ENCODE measurements at regions not wholly inside any gene's neighbourhood (a gene's known extent, or its start where the extent isn't known, plus 50 kb on each side); places are given as distances from the start of the nearest gene placed in this dataset.
"Not testable (repeated sequence)": the region's sequence is repeated elsewhere in the genome, so short reads cannot be mapped to it uniquely, and the experiment has no call there.

DNA sequence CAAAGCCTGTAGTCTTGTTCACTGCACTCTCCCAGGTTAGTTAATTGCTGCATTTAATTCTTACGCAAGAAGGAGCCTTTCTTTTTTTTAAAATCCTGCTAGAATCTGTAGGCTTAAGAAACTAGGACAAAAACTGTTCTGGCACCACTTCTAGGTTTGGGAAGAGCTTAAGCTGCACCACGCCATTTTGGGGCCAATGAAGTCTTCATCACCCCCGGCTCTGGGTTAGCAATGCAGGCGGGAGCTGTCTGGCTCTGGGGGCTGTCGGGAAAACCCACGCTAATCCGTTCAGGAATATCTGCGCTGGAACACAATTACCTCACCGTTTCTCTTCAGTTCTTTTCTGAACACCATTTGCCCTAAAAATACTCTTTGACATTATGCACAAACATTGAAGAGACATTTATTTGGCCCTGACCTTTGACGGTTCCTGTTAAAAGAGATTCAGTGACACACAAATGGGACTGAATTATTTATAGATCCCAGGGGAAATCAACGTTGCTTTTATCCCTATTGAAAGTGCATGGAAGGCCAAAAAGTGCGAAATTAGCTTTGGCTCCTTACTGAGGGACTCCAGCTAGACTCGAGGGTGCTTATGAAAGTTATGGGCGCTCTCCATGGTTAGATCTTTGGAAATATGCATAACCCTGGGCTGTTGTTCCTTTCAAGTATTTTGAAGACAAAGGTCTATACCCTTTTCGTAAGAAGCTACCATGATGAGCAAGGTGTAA lies 249.2 kb downstream of the HAPSTR1 start:
- no peak for DNase-seq (ENCODE audit: low read depth)

DNA sequence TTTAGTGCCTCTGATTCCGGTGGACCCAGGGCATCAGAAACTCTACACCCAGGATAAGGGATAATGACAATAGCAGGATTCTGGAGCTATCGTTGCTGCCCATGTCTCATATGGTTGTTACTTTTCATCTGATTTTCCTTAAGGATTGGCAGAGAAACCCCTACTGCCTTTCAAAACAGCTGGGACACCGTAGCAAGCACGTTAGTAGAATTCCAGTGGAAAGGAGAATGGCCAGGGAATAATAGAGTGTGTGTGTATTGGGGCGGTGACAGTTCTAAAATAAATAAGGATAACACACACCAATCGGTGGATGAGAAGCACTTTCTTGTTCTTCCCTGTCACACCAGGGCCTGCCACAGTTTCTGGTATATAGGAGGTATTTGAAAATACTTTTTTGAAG lies 251.8 kb downstream of the HAPSTR1 start:
- no peak for DNase-seq (ENCODE audit: low read depth)

DNA sequence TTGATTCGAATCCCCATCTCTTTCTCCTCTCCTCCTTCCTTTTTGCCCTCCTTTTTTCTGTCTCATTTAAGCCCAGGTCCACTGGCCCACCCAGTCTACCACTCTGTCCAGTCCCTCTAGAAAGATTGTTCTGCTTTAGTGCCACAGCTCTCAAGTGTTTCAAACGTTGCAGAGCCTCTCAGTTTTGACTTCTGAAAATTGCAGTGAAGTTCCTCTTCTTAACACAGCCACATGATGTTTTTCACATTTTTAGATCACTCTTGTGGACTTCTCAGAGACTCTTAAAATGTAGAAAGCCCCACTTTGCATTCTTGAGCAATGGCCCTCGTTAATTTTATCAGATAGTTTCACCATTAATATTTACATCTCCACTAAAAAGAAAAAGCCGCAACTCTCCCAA lies 253.1 kb downstream of the HAPSTR1 start:
- DNase-seq (ENCODE audit: low read depth) = no peak

DNA sequence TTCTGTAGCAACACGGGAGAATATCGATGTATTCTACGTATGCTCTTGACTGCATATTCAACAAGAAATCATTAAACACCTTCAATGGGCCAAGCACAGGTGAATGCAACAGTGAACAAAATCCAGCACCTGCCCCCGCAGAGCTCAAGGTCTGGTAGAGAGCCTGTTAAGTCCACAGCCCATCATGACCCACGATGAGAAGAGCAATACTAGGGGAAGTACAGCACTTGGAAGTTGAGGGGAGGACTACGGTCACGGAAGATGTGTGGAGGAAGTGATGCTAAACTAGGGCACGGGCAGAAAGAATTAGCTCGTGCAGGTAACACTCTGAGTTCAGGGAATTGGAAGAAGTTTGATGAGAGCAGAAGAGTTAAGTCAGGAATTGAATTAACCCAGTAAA lies 253.6 kb downstream of the HAPSTR1 start:
- no peak for DNase-seq (ENCODE audit: low read depth)

DNA sequence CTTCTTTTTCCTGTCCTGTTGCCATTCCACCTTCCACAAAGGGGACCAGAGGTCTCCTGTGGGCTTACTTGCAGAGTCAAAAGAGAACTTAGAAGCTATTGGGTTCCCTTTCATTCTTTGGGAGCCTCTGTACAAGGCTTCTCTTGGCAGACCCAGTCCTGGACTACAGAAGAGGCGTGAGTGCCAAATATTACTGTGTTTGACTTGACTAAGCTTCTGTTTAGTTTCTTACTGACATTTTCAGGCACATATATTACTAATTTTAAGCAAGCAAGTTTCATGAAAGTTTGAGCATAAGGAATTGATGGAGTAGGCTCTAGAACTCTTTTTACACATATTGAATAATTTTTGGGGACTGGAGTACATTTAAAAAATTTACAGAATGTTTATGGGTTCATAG lies 254.4 kb downstream of the HAPSTR1 start:
- no peak for DNase-seq (ENCODE audit: low read depth)

DNA sequence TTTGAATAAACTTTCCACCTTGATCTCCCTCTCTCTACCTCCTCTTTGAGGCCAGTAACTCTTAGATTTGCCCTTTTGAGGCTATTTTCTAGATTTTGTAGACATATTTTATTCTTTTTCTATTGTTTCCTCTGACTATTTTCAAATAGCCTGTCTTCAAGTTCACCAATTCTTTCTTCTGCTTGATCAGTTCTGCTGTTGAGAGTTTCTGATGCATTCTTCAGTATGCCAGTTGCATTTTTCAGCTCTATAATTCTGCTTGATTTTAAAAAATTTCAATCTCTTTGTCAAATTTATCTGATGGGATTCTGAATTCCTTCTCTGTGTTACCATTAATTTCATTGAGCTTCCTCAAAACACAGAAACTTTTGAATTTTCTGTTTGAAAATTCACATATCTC lies 257.5 kb downstream of the HAPSTR1 start:
- no peak for DNase-seq (ENCODE audit: low read depth)

DNA sequence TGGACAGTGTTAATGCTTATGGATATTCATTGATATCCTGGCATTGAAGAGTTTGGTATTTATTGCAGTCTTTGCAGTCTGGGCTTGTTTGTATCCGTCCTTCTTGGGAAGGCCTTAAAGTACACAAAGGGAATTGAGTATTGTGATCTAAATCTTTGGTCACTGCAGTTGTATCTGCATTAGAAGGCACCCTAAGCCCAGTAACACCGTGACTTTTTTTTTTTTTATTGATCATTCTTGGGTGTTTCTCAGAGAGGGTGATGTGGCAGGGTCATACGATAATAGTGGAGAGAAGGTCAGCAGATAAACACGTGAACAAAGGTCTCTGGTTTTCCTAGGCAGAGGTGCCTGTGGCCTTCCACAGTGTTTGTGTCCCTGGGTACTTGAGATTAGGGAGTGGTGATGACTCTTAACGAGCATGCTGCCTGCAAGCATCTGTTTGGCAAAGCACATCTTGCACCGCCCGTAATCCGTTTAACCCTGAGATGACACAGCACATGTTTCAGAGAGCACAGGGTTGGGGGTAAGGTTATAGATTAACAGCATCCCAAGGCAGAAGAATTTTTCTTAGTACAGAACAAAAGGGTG lies 258.0 kb downstream of the HAPSTR1 start:
- DNase-seq (ENCODE audit: low read depth) = not testable (repeated sequence)

DNA sequence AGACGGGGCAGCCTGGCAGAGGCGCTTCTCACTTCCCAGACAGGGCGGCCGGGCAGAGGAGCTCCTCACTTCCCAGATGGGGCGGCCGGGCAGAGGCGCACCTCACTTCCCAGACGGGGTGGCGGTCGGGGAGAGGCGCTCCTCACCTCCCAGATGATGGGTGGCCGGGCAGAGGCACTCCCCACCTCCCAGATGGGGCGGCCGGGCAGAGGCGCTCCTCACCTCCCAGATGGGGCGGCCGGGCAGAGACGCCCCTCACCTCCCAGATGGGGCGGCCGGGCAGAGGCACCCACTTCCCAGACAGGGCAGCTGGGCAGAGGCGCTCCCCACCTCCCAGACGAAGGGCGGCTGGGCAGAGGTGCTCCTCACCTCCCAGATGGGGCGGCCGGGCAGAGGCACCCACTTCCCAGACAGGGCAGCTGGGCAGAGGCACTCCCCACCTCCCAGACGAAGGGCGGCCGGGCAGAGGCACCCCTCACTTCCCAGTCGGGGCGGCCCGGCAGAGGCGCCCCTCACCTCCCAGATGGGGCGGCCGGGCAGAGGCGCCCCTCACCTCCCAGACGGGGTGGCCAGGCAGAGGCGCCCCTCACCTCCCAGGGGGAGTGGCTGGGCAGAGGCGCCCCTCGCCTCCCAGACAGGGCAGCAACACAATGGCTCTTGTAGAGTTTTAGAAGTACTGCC lies 258.8 kb downstream of the HAPSTR1 start:
- DNase-seq (ENCODE audit: low read depth) = not testable (repeated sequence)

DNA sequence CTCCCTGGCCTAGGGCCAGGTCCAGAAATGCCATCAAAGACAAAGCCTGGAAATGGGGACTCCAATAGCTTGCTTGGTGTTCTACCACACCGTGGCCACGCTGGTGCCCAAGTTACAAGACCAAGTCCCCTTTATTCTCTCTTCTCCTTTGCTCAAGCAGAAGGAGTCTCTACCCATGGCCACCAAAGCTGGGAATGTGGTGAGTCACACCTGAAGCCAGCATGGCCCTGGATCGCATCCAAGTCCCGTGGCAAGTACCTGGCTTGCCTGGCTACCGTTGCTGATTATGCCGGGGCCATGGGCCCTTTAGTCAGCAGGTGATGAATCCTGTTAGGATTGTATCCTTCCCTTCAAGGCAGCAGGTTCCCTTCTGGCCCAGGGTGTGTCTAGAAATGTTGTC lies 260.0 kb downstream of the HAPSTR1 start:
- DNase-seq (ENCODE audit: low read depth) = no peak

DNA sequence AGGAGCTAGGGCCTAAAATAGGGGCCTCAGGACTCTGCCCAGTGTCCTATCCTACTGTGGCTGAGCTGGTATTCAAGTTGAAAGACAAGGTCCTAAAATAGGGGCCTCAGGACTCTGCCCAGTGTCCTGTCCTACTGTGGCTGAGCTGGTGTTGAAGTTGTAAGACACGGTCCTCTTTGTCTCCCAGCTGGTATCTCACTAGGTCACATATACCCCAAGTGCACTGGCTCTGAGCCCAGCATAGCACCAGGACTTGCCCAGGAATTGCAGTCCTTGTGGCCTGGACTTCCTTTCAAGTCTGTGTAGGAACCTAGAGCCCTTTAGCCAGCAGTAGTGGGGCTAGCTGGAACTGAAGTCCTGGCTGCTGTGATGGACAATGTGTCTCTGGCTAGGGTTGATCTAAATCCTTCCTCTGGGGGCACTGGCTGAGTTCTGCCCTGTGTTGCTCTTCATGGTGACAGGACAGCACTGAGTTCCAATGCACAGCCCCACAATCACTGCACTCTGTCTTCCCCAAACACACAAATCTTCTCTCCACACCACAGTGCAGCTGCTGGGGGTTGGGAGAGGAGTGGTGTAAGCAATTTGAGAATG lies 260.5 kb downstream of the HAPSTR1 start:
- DNase-seq (ENCODE audit: low read depth) = no peak

DNA sequence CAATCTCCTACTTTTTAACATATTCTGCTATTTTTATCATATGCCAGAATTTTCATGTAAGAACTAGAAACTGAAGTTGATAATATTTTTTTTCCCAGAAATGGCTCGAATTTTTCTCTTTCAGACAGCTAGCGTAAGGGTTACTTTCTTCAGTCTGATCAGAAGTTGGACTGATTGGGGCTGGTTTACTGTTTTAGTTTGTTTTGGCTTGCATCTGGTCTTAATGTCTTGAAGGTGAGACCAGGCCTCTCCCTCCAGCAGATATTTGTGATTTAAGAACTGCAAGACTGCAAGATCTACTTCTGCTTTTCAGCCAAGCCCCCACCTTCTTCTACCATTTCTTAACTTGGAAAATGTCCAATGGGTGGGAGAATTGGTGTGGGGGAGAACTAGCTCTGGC lies 266.4 kb downstream of the HAPSTR1 start:
- DNase-seq (ENCODE audit: low read depth) = no peak

DNA sequence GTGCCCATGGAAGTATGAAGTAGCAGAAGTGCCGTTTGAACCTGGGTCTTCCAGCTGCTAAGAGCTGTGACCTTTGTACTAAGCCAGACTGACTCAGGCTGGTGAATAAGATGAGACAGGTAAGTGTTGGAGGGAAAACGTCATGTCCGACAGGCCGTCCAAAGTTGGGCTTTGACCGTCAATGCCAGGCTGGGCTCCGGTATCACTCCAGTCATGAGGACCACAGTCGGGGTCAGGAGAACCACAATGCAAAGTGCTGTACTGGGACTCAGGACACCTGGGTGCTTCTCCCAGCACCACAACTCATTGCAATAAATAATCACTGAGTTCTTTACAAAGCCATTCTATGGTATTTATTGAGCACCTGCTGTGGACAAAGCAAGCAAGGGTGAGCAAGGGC lies 268.6 kb downstream of the HAPSTR1 start:
- DNase-seq (ENCODE audit: low read depth) = no peak

DNA sequence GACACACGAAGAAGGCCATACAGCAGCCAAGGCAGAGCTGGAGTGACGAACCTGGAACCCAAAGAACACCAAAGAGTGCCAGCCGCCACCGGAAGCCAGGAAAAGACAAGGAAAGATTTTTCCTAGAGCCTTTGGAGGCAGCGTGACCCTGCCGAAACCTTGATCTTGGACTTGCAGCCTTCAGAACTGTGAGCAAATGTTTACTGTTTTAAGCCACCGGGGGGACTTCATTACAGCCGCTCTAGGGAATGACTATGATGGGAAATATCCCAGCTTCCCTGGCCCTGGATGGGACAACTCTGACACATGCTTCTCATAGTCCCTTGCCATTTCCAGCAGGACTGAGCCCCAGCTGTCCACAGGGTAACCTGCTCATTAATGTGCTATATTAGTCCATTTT lies 270.6 kb downstream of the HAPSTR1 start:
- no peak for DNase-seq (ENCODE audit: low read depth)

DNA sequence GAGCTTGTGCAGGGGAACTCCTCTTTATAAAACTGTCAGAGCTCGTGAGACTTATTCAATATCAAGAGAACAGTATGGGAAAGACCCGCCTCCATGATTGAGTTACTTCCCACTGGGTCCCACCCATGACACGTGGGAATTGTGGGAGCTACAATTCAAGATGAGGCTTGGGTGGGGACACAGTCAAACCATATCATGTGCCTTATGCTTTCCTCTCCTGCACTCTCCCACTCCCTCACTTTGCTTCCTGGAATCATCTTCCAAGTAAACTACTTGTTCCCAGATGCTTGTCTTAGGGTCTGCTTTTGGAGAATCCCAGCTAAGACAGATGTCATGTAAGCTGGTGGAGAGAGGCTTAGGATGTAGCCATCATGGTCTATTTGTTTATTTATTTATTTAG lies 271.2 kb downstream of the HAPSTR1 start:
- no peak for DNase-seq (ENCODE audit: low read depth)

DNA sequence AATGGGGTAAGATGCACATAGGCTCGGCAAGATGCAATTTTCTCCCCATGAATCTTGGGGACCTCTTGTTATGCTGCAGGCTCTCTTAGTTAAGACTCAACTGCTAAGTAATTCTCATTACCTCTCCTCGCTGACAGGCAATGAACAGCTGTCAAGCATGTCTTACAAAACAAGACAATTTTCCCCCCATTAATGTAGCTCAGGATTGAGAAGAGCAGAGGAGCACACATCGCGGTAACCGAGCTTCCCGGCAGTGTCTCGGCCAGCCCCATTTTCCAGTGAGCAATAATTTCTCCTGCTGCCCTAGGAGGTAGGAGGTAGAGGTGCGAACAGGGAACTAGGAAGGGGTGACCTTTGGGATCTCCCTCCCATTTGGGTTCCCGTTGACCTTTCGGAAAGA lies 272.1 kb downstream of the HAPSTR1 start:
- no peak for DNase-seq (ENCODE audit: low read depth)

DNA sequence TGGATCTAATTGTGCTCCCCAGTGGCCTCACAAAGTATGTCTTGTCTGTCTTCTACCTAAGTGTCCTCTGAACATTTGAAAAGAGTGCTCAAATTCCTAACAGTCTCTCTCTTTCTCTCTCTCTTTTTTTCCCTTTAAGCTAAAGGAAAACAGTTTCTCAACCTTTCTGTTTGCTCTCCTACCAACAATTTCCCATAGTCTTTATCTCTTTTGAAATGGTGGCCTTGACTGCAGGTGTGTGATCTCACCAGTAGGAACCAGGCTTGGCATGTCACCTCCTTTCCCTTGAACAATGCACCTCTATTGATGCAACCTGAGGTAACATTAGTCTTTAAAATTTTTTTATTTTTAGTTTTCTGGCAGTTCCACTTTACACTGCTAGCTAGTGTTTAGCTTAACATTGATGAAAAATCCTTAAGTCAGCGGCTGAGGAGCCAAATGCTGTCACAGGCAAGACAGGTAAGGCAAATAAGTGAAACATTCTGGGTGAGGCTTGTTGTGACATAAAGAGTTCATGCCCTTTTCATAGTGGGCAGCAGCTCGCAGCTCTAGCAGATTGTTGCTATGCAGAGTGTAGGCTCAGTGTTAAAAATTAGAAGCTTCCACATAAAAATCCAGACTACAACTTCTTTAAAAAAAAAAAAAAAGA lies 273.4 kb downstream of the HAPSTR1 start:
- DNase-seq (ENCODE audit: low read depth) = no peak

DNA sequence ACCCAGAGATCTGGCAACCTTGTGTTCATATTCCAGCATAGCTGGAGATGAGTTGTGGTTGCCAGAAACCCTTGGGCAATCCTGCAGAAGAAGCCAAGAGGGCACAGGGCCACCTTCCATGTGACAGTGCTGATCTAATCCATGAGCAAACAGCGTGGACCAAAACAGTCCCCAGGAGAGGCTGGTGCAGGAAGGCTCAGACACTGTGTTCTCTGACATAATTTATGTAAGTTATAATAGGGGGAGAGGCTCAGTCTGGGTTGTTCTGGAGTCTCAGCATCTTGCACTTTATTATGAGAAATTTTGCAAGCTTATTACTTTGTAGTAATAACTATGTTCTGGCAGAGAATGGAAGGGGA lies 273.9 kb downstream of the HAPSTR1 start:
- DNase-seq (ENCODE audit: low read depth) = no peak

DNA sequence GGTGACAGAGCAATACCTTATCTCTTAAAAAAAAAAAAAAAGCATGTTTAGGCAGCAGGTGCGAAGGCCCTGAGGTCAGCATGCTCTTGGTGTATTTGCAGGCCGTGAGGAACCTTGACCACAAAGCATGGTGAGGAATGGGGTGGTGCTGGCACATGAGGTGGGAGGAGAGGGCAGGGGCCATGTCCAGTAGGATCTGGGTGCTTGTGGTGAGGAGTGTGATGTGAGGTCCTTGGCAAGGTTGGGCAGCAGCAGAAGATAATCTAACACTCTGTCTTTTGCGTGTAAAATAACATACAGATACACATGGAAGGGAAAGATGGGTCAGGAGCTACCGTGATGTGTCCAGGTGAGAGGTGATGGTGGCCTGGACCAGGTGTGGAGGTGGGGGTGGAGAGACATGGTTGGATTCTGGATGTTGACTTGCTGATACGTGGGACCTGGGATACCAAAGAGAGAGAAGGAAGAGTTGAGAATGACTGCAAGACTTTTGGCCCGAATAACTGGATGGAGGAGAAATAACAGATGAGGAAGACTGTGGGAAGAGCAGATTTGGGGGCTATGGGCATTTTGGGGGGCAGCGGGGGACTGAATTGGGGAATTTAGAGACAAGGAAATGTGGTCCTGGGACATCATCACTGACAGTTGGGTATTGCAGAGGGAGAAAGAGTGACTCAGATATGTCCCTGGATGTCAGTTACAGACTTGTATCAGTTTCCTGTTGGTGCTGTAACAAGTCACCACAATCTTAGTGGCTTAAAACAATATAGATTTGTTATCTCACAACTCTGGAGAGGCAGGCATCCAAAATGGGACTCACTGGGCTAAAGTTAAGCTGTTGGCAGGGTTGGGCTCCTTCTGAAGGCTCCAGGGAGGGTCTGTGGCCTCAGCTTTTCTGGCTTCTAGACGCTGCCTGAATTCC lies 274.9 kb downstream of the HAPSTR1 start:
- no peak for DNase-seq (ENCODE audit: low read depth)

DNA sequence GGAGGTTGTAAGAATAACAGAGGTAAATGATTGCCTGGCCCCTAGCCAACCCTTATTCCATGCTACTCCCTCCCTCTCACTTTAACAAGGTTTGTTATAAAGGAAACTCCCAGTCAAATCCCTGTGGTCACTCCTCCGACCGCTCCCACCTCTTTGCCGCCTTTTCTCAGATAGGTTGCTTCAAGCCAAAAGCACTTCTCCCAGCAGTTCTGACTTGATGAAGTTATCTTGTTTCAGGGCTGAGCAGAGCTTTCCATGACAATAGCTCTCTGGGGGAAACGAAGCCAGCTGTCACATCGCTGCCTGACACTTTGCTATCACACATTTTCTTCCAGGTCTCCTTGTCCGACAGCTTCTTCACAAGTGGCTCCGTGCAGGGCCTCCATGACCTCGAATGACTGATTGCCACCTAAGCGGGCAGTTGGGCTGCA lies 278.6 kb downstream of the HAPSTR1 start:
- no peak for DNase-seq (ENCODE audit: low read depth)

DNA sequence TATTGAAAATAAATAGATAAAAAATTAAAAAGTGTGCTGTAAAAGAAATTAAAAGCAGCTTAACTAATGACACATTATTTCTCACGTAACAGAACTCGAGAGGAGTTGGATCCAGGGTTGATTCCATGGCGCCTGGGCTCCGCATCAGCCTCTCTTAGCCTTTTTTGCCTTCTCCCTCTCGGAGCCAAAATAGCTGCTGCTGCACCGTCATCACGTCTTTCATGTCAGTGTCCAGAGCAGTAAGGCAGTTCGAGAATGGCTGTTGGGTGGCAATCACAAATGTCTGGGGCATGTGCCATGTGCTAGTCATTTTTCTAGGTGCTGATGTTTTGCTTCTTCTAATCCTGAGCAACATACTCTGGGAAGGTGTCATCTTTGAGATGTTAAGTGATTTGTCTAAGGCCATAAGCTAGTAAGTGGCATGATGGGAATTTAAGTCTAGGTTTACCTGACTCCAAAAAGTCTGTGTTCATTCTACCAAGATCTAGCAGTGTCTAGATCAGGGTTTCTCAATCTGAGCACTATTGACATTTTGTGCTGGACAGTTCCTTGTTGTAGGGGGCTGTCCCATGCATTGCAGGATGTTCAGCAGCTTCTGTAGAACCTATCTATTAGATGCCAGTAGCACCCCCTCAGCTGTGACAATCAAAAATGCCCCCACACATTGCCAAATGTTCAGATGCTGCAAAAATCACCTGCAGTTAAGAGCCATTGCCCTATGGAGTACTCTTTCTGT lies 280.4 kb downstream of the HAPSTR1 start:
- DNase-seq (ENCODE audit: low read depth) = no peak

Data from M059J (cell line).